ENCODE measurements at regions not wholly inside any gene's neighbourhood (a gene's known extent, or its start where the extent isn't known, plus 50 kb on each side); places are given as distances from the start of the nearest gene placed in this dataset.
"Not testable (repeated sequence)": the region's sequence is repeated elsewhere in the genome, so short reads cannot be mapped to it uniquely, and the experiment has no call there.

DNA sequence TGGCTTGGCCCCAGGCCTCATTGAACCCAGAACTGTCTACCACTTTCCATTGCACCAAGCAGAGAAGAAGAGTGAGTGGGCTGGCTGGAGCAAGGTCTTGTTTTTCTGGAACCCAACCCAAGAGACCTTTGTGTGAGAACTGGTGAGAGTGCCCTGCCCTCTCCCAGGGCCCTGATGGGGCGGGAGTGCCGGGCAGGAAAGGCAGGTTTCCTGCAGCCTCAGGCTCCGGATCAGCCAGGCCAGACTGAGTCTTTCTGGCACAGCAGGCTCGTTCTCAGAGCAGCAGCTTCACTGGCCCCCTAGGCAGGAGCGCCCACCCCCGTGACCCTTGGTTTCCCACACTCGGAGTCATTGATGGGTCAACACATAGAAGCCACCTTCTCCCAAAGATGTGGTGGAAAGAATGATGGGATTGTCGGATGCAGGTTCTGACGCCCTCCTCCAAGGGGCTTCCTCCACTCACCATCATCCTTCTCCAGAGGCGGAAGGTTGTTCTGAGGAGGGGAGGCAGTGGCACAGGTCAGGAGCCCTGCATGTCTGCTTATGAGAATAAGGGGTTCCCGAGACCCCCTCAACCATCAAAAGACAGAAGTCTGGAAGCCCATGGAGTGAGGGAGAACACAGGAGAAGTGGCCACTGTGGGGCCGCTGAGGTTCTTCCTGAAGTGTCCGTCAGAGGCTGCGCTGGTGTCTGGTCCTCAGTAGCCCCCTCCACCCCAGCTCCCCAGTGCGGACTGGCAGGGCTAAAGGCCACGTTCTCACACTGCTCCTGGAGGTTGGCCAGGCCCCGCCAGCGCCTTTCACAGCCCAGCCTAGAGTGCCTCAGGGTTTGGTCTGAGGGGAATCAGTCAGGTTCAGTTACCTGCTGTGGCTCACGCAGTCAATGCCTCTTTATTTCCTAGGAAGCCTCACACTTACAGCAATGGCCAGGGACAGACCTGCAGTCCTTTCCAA, 62.8 kb upstream of the LAPTM4A start:
- peak; percentile 78 for DNase-seq (ENCODE audit: low spot score)
- intact Hi-C loops (cut with DNase I): no loop called here

DNA sequence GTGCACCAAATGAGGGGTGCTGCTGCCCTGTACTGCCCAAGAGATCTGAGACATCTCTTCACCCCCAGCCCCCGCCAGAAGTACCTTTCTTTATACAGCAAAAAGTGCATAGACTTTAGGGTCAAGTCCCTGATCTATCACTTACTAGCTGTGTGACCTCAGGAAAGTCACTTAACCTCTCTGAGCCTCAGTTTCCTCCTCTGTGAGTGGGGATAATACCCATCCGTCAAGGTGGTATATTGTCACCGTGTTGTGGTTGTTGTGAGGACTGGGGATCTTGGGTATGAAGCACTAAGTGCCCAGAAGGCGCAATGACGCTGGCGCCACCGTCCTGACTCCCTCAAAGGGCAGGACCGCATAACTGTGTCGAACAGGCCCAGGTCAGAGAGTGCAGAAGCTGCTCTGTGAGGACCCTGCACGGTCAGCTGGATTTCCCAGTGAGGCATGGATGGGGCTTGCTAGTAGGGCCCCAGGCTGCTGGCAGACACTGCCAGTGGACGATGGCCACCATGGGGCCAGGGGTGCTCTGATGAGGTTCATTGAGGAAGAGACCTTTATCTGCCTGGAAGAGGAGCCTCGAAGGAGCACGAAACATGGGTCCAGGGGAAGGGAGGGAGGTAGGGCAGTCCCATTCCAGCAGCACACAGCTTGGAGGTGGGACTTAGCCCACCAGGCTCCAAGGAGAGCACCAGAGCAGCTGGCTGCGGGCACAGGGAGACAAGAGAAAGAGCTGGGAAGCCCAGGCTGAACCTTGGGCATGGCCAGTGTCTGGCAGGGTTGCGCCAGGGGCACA, 61.8 kb upstream of the LAPTM4A start:
- intact Hi-C loops (cut with DNase I): no loop called here
- DNase-seq (ENCODE audit: low spot score): peak; percentile 56

DNA sequence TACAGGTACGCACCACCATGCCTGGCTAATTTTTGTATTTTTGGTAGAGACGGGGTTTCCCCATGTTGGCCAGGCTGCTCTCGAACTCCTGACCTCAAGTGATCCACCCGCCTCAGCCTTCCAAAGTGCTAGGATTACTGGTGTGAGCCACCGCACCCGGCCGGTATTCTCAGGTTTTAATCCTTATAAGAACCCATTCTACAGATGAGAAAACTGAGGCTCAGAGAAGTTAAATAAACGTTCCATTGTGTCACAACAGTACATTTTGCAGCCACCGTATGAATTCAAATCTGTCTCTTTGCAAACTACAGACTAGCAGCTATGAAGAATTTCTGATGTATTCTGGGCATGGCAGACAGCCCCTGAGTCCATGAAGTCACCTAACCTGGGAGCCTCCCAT, 60.9 kb upstream of the LAPTM4A start:
- DNase-seq (ENCODE audit: low spot score); intact Hi-C loops (cut with DNase I): not testable (repeated sequence)

DNA sequence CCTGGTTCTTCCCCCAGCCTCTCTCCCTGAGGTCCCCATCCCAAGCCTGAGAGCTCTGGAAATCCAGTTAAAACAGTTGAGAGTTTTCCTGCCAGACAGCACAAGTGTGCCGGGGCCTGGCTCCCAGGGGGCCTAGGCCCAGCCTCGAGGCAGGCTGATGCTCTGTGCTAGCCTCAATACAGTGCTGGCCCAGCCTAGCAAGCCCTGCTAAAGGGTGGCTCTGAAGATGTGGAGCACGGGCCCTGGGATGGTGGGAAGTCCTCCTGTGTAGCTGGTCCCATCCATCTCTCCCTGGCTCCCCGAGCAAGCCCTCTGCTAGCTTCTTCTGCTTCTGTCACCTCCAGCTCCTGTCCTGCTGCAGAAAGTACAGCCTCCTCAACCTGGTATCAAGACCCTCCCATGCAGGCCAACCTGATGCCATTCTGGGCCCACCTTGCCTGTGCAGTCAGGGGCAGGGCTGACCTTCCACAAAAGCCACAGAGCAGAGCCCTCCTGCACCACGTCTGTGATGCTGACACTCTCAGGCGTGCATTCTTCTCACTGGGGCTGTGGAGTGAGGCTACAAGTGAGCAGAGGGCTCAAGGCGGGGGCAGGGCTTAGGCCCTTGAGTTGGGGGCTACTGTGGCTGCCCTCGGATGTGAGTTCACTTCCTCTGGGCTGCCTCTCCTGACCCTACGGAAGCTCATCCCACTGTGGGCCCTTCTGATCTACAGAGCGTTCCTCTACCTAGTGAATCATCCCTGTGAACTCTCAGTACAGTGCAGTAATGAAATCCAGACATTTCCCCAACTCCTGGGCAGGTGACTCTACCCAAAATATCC, 60.1 kb upstream of the LAPTM4A start:
- intact Hi-C loops (cut with DNase I): no loop called here

DNA sequence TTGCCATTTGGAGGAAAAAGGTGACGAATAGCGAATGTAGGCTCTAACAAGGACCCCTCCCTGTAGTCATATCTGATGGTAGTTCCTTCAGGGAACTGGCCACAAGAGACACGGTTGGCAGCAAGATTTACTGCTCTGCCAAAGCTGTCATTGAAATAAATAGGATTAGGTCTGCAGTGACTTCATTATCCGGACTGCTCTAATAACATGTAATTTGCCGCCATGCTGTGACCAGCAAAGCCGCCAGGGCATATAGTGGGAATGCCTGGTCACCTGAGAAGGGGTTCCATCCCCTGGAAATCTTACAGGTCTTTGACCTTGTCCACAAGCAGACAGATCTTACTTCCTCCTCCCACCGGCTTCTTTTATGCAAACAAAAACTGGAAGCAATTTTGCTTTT, 59.4 kb upstream of the LAPTM4A start:
- no peak for DNase-seq (ENCODE audit: low spot score)
- intact Hi-C loops (cut with DNase I): no loop called here

More for the DNA sequence above, 60.1 kb upstream of the LAPTM4A start:
- DNase-seq (ENCODE audit: low spot score): peak; percentile 66

DNA sequence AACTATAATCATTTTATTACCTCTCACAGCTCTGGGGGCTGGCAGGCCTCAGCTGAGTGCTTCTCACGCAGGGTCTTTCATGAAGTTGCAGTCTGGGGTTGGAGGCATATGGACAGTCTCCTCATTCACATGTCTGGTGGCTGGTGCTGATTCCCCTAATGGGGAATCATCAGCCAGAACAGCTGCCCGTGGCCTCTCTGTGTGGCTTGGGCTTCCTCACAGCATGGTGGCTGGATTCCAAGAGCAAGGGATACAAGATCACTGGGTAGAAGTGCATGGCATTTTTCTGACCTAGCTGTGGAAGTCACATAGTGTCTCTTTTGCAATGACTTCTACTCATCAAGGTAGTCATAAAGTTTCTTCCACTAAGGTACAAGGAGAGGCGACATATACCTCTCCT, 59.0 kb upstream of the LAPTM4A start:
- DNase-seq (ENCODE audit: low spot score): peak; percentile 37
- intact Hi-C loops (cut with DNase I): no loop called here

DNA sequence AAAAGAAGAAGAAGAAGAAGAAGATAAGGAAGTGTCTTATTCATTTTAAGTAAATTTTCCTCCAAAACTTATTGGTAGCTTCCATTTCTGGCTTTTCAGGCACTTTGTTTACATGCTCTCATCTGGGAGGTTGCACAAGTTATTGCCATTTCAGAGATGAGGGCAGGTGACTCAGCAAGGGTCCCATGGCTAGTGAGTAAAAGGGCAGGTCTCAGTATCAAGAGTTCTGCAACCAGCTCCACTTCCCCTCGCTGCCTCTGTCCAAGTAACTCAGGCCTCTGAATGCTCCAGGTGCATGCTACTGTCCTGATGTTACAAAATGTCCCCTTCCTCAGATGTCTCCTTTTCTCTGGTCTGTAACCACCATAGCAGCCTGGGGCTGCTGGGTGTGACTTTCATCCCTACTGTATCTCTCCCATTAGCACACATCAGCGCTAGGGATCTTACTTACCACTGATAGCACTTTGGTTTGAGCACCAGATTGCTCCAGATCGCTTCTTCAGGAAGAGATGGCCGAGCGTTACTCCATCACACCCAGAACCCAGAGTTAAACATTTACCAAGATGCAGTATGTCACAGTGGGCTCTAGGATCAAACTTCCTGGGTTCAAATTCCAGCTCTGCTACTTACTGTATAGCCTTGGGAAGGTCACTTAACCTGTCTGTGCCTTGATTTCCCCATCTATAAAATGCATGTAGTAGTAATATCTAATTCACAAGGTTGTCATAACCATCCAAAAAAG, 57.4 kb upstream of the LAPTM4A start:
- DNase-seq (ENCODE audit: low spot score): no peak
- intact Hi-C loops (cut with DNase I): no loop called here

DNA sequence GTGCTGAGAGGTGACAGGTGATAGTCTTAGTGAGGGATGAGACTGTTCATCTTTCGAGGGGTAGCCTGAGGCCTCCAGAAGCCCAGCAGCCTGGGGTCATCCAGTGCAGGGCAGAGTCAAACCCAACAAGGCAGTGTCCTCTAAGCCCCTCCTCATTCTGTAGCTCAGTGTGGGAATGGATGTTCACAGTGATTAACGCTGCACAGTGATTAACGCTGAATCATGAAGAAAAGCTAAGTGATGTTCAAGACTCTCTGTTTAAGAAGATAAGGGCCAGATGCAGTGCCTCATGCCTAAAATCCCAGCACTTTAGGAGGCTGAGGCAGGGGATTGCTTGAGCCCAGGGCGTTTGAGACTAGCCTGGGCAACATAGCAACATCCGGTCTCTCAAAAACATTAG, 56.3 kb upstream of the LAPTM4A start:
- intact Hi-C loops (cut with DNase I): no loop called here

DNA sequence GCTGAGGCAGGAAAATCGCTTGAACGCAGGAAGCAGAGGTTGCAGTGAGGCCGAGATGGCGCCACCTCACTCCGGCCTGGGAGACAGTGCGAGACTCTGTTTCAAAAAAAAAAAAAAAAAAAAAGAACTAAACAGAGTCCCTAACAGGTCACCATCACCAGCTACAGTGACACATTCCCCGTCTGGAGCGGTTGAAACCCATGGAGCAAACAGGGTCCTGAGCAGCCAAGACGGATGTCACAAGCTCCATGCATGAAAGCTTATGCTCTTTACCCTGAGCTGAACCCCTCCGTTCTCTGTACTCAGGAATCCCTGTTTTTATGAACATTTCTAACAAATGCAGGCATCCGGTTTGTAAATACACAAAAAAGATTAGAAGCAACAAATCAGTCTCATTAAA, 55.9 kb upstream of the LAPTM4A start:
- intact Hi-C loops (cut with DNase I): no loop called here
- no peak for DNase-seq (ENCODE audit: low spot score)

More for the DNA sequence above, 56.3 kb upstream of the LAPTM4A start:
- no peak for DNase-seq (ENCODE audit: low spot score)

DNA sequence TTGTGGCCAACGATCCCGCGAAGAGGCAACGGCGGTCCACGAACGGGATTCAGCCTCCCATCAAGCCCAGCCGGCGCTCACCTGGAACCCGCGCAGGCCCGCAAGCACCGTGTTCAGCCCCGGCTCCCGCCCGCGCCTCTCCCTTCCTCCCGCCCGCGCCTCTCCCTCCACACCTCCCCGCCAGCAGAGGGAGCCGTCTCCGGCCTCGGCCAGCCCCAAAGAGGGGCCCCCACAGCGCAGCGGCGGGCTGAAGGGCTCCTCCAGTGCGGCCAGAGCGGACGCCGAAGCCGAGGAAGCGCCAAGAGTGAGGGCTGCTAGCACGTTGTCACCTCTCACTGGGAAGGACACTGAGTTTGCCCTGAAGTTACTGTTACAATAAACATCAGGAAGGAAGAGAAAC, 55.3 kb upstream of the LAPTM4A start:
- DNase-seq (ENCODE audit: low spot score): no peak
- intact Hi-C loops (cut with DNase I): no loop called here

DNA sequence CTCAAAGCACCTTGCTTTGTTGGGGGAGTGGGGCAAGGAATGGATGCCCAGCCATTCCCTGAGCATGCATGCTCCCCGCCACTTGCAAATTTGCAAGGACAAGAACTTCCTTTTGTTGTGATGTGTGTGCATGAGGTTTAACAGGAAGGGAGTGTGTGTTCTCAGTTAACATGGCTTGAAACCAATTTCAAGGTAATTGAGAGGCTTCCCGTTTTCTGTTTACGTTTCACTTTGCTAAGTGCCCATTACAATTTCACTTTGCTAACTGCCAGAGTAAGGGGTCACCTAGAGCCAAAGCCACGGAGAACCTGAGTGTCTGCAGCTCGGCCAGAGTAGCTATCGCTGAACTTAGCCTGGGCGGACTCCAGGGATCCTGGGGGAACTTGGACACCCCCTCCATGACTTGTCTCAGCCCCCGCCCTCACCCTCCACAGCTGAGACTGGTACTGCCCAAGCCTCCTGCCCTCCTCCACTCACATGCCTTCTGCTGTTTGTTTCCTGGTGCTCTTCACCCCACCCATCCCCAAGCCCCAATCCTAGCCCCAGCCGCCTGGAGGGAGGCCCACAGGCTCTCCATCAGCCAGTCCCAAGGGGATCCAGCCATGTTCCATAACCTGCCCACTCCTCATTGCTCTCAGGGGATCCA, 53.6 kb upstream of the LAPTM4A start:
- no peak for DNase-seq (ENCODE audit: low spot score)
- intact Hi-C loops (cut with DNase I): no loop called here

DNA sequence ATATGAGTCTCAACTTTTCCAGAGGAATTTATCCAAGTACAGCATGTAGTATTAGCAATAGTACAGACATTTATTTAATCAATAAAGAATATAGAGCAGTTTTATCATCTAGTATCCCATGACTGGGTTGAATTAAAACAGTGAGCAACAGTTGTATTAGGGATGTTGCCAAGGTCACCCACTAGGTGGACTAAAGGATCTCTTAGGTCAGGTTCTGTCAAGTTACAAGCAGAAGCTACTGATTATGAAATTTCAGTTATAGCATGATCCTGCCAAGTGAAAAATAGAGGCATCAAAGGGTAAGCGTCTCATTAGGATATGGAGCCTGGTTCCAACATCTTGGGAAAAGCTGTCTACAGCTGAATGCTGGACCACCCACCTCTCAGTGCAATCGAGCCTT, 52.1 kb upstream of the LAPTM4A start:
- intact Hi-C loops (cut with DNase I): no loop called here

More for the DNA sequence above, 52.1 kb upstream of the LAPTM4A start:
- DNase-seq (ENCODE audit: low spot score): no peak

Data from posterior vena cava (tissue), 2 donors.